CD14-positive monocyte (primary cell): ENCODE measurements at regions not wholly inside any gene's neighbourhood (a gene's known extent, or its start where the extent isn't known, plus 50 kb on each side); places are given as distances from the start of the nearest gene placed in this dataset.
"Not testable (repeated sequence)": the region's sequence is repeated elsewhere in the genome, so short reads cannot be mapped to it uniquely, and the experiment has no call there.

ENCODE experiments used
- DNase-seq, 3 donors: peaks; one replicate each; pipeline ENCODE4 v3.0.0-alpha.2; 2011 to 2022
- H2AFZ ChIP-seq: 2 replicates; pipeline ENCODE4 v1.6.0; 2012; ENCODE audit warnings: mild to moderate bottlenecking, low read depth, low read length, inconsistent platforms; ENCODE audit not compliant: insufficient read depth, poor library complexity, severe bottlenecking
- H3K27ac ChIP-seq, 2 donors: 1 replicate in 1 of 2; 2 replicates in 1 of 2; pipeline ENCODE4 v1.5.1; 2012 to 2013; ENCODE audit warnings: low read length in 2 of 2, control low read depth in 1 of 2, inconsistent platforms in 1 of 2, low read depth in 1 of 2, mild to moderate bottlenecking in 1 of 2
- H3K27me3 ChIP-seq, 2 donors: one replicate each; pipeline versions ENCODE4 v1.6.0 to v1.6.1; 2011 to 2013; ENCODE audit warnings: low read length in 2 of 2; ENCODE audit not compliant: control insufficient read depth in 2 of 2, insufficient read depth in 2 of 2
- H3K36me3 ChIP-seq, 2 donors: replicated peaks in 1 of 2; 1 replicate in 1 of 2; 2 replicates in 1 of 2; pipeline versions ENCODE4 v1.5.1 to v1.6.1; 2012 to 2013; ENCODE audit warnings: low read length in 2 of 2, control low read depth in 1 of 2, inconsistent platforms in 1 of 2, mild to moderate bottlenecking in 1 of 2; ENCODE audit not compliant: insufficient read depth in 2 of 2, control insufficient read depth in 1 of 2
- H3K4me1 ChIP-seq, 2 donors: 1 replicate in 1 of 2; 2 replicates in 1 of 2; pipeline versions ENCODE4 v1.5.1 to v1.6.1; 2012 to 2013; ENCODE audit warnings: low read length in 2 of 2, control low read depth in 1 of 2, inconsistent platforms in 1 of 2, mild to moderate bottlenecking in 1 of 2, moderate library complexity in 1 of 2; ENCODE audit not compliant: insufficient read depth in 2 of 2, control insufficient read depth in 1 of 2
- H3K4me2 ChIP-seq: replicated peaks from 2 replicates; pipeline ENCODE3; 2012; ENCODE audit warnings: low read length, moderate library complexity, mild to moderate bottlenecking; ENCODE audit not compliant: poor library complexity, severe bottlenecking; ENCODE audit errors: extremely low read depth
- H3K4me3 ChIP-seq, 3 experiments: fragments of 200-600 bp in 1 of 3; sonication (generic) in 1 of 3; replicated peaks in 1 of 3; 1 replicate in 2 of 3; 2 replicates in 1 of 3; pipeline ENCODE4 v1.5.1; 2011 to 2013; ENCODE audit warnings: low read length in 3 of 3, mild to moderate bottlenecking in 3 of 3, control low read depth in 2 of 3, low read depth in 2 of 3, inconsistent platforms in 1 of 3, moderate library complexity in 1 of 3
- H3K79me2 ChIP-seq: 2 replicates; pipeline ENCODE4 v1.6.0; 2012; ENCODE audit warnings: mild to moderate bottlenecking, control low read depth, inconsistent platforms, low read length, moderate library complexity; ENCODE audit not compliant: insufficient read depth
- H3K9ac ChIP-seq: 2 replicates; pipeline ENCODE4 v1.6.0; 2017; ENCODE audit warnings: low read length, mild to moderate bottlenecking; ENCODE audit not compliant: insufficient read depth, poor library complexity, severe bottlenecking
- H3K9me3 ChIP-seq, 2 donors: replicated peaks in 1 of 2; 1 replicate in 1 of 2; 2 replicates in 1 of 2; pipeline versions ENCODE4 v1.5.1 to v1.6.1; 2012 to 2013; ENCODE audit warnings: low read length in 2 of 2, control low read depth in 1 of 2; ENCODE audit not compliant: control insufficient read depth in 1 of 2, insufficient read depth in 1 of 2
- H4K20me1 ChIP-seq: 2 replicates; pipeline ENCODE4 v1.6.0; 2012; ENCODE audit warnings: mild to moderate bottlenecking, low read length, control low read depth, moderate library complexity; ENCODE audit not compliant: insufficient read depth
- H3K27ac Mint-ChIP-seq, 7 donors: one replicate each; pipeline ENCODE4 v1.8.0; 2020; ENCODE audit warnings: mild to moderate bottlenecking in 7 of 7, mixed read lengths in 7 of 7, moderate library complexity in 6 of 7, inconsistent platforms in 2 of 7
- H3K27me3 Mint-ChIP-seq, 3 donors: one replicate each; pipeline ENCODE4 v1.8.0; 2021 to 2022; ENCODE audit warnings: low read depth in 3 of 3, mild to moderate bottlenecking in 3 of 3, mixed read lengths in 3 of 3, moderate library complexity in 3 of 3, inconsistent platforms in 1 of 3
- H3K36me3 Mint-ChIP-seq, 2 donors: one replicate each; pipeline ENCODE4 v1.8.0; 2020; ENCODE audit warnings: mixed read lengths in 2 of 2, inconsistent platforms in 1 of 2, mild to moderate bottlenecking in 1 of 2
- H3K4me1 Mint-ChIP-seq: one replicate; pipeline ENCODE4 v1.8.0; 2020; ENCODE audit warnings: mild to moderate bottlenecking, mixed read lengths
- H3K4me3 Mint-ChIP-seq, 2 donors: one replicate each; pipeline ENCODE4 v1.8.0; 2020; ENCODE audit warnings: mild to moderate bottlenecking in 2 of 2, mixed read lengths in 2 of 2, moderate library complexity in 1 of 2
- H3K9me3 Mint-ChIP-seq, 7 donors: one replicate each; pipeline ENCODE4 v1.8.0; 2020 to 2022; ENCODE audit warnings: mixed read lengths in 7 of 7, mild to moderate bottlenecking in 6 of 7, moderate library complexity in 6 of 7, inconsistent platforms in 2 of 7
- CTCF ChIP-seq: fragments of 200-600 bp; IDR thresholded peaks from one replicate; pipeline ENCODE4 v1.8.0; 2022; ENCODE audit warnings: antibody characterized with exemption, mild to moderate bottlenecking
- WGBS: methylation state at CpG from one replicate; pipeline ENCODE4 v1.1.5; 2013; ENCODE audit warnings: missing lambda C conversion rate; ENCODE audit not compliant: insufficient coverage; 5-methylcytosine and 5-hydroxymethylcytosine counted together
- intact Hi-C, 2 donors: fragments of 100-400 bp; cut with micrococcal nuclease; formaldehyde crosslinking; loops; one replicate each; pipeline versions ENCODE4 v1.15.0 to v1.15.1; 2023

GRCh38 chrY:12292542-12292941, 408.5 kb upstream of the USP9Y start:
- Histone ChIP-seq H3K4me2 (no peak overlapping the region), H4K20me1 (no peaks in the 10 kb centered on the region), H3K4me3 (no peak overlapping the region), H3K27ac (no peak overlapping the region), H3K9me3 (no peaks in the 10 kb centered on the region), H3K36me3 (no peaks in the 10 kb centered on the region), H3K27me3 (no peaks in the 10 kb centered on the region), H3K9ac (no peak overlapping the region), H3K4me1 (no peaks in the 10 kb centered on the region), H2AFZ (no peak overlapping the region), H3K79me2 (no peaks in the 10 kb centered on the region)
- no peaks in the 10 kb centered on the region for H3K36me3 Mint-ChIP-seq
- H3K9me3 Mint-ChIP-seq = peaks cover 0 to 5% (median 0%) of the 10 kb centered on the region in 7 donors
- H3K27ac Mint-ChIP-seq = no peak overlapping the region
- no peak overlapping the region for H3K4me3 Mint-ChIP-seq
- H3K27me3 Mint-ChIP-seq = peaks cover 0 to 2% (median 0%) of the 10 kb centered on the region in 3 donors
- no peak for TF ChIP-seq CTCF
- H3K4me1 Mint-ChIP-seq = no peaks in the 10 kb centered on the region
- DNase-seq = no peak
- intact Hi-C loops = no loop called here

- Histone ChIP-seq H4K20me1 (no peaks in the 10 kb centered on the region), H2AFZ (no peak overlapping the region), H3K9ac (no peak overlapping the region), H3K27me3 (no peaks in the 10 kb centered on the region), H3K4me2 (no peak overlapping the region), H3K36me3 (no peaks in the 10 kb centered on the region), H3K4me3 (no peak overlapping the region), H3K4me1 (no peaks in the 10 kb centered on the region), H3K9me3 (no peaks in the 10 kb centered on the region), H3K27ac (no peak overlapping the region), H3K79me2 (no peaks in the 10 kb centered on the region)
- Mint-ChIP-seq H3K4me3 (no peak overlapping the region), H3K36me3 (no peaks in the 10 kb centered on the region), H3K9me3 (no peaks in the 10 kb centered on the region), H3K27me3 (no peaks in the 10 kb centered on the region), H3K4me1 (no peaks in the 10 kb centered on the region), H3K27ac (no peak overlapping the region)
- no CpG with 5 or more reads among the region's 1 CpG for WGBS
- no peak for TF ChIP-seq CTCF
- DNase-seq = no peak
- intact Hi-C loops = no loop called here
Measured at GRCh38 chrY:12296460-12296859, 404.6 kb upstream of the USP9Y start.

GRCh38 chrY:12299796-12300195, 401.2 kb upstream of the USP9Y start:
- H3K79me2 ChIP-seq, H3K4me1 Mint-ChIP-seq, H3K9me3 ChIP-seq, H3K4me3 ChIP-seq, H3K27ac ChIP-seq, H3K4me1 ChIP-seq, H3K36me3 ChIP-seq, H3K27me3 Mint-ChIP-seq, H3K9me3 Mint-ChIP-seq, H3K27me3 ChIP-seq, H3K4me3 Mint-ChIP-seq, H4K20me1 ChIP-seq, intact Hi-C loops, H3K36me3 Mint-ChIP-seq, DNase-seq, H2AFZ ChIP-seq, H3K4me2 ChIP-seq, H3K9ac ChIP-seq, H3K27ac Mint-ChIP-seq: not testable (repeated sequence)
- no CpG with 5 or more reads among the region's 9 CpGs for WGBS
